Activated T-helper 2 cell treated with anti-CD3 and anti-CD28 coated beads, Interferon-gamma antibody, Interleukin-2, Interleukin-4, amounts not matched to agents 10 μg/mL and 5 μg/mL and 100 μg/mL, durations not matched to agents 14 hours and 24 hours and 36 hours (primary cell): ENCODE measurements at regions not wholly inside any gene's neighbourhood (a gene's known extent, or its start where the extent isn't known, plus 50 kb on each side); places are given as distances from the start of the nearest gene placed in this dataset.

Experiments
- DNase-seq: peaks from one replicate; pipeline ENCODE4 v3.0.0; 2021; ENCODE audit warnings: low spot score
- H3K27ac Mint-ChIP-seq: one replicate; pipeline ENCODE4 v1.8.0; 2021; ENCODE audit warnings: mixed read lengths
- H3K27me3 Mint-ChIP-seq: one replicate; pipeline ENCODE4 v1.8.0; 2021; ENCODE audit warnings: low read depth, mixed read lengths
- H3K36me3 Mint-ChIP-seq: one replicate; pipeline ENCODE4 v1.8.0; 2021; ENCODE audit warnings: low read depth, mixed read lengths
- H3K4me1 Mint-ChIP-seq: one replicate; pipeline ENCODE4 v1.8.0; 2021; ENCODE audit warnings: low read depth, mixed read lengths
- H3K4me3 Mint-ChIP-seq: one replicate; pipeline ENCODE4 v1.8.0; 2021; ENCODE audit warnings: low read depth, mild to moderate bottlenecking, moderate library complexity, mixed read lengths
- H3K9me3 Mint-ChIP-seq: one replicate; pipeline ENCODE4 v1.8.0; 2021; ENCODE audit warnings: mixed read lengths
- intact Hi-C: fragments of 100-400 bp; cut with micrococcal nuclease; formaldehyde crosslinking; loops from one replicate; pipeline ENCODE4 v1.15.1; 2023

DNA sequence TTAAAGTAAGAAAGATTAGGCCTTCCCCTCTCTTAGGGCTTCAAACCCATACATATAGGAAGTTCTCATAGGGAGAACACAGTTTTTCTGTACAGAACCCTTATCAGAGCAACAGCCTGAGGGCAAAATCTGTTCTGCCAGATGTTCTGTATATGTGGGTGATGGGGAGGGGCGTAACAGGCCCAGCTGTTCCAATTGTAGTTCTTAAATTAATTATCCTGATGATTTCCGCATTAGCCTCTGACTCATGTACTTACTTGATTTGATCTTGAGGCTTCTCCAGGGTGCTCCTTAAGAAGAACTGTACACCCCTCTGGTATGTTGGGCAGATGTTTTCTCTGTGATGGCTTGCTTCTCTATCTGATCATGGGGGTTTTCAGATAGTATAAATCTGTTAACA, 123.1 kb upstream of the C11orf87 start:
- no peaks in the 10 kb centered on the region for H3K9me3 Mint-ChIP-seq
- no peaks in the 10 kb centered on the region for H3K4me1 Mint-ChIP-seq
- DNase-seq: no peak
- no peaks in the 10 kb centered on the region for H3K27me3 Mint-ChIP-seq
- no peaks in the 10 kb centered on the region for H3K36me3 Mint-ChIP-seq
- H3K27ac Mint-ChIP-seq: no peak overlapping the region
- intact Hi-C loops: no loop called here
- H3K4me3 Mint-ChIP-seq: no peak overlapping the region

DNA sequence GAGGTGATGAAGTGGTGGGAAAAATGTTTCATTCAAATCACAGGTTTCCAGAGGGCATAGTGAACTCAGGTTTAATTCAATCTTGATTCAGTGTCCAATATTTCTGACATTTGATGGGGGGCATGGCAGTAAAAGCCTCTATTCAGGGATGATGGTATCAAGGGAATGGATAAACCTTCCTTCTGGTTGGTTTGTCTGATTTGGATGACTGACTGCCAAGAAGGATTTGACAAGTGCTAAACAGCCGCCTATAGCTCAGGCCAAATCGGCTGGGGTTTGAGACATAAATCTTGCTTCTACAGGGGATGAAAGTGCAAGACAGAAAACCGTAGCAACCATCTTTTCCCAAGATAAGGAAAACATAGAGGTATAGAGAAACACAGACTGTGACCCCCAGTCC, 121.8 kb upstream of the C11orf87 start:
- Mint-ChIP-seq H3K27me3 (no peaks in the 10 kb centered on the region), H3K9me3 (no peaks in the 10 kb centered on the region), H3K36me3 (no peaks in the 10 kb centered on the region), H3K27ac (no peak overlapping the region), H3K4me1 (no peaks in the 10 kb centered on the region), H3K4me3 (no peak overlapping the region)
- intact Hi-C loops: no loop called here
- no peak for DNase-seq

DNA sequence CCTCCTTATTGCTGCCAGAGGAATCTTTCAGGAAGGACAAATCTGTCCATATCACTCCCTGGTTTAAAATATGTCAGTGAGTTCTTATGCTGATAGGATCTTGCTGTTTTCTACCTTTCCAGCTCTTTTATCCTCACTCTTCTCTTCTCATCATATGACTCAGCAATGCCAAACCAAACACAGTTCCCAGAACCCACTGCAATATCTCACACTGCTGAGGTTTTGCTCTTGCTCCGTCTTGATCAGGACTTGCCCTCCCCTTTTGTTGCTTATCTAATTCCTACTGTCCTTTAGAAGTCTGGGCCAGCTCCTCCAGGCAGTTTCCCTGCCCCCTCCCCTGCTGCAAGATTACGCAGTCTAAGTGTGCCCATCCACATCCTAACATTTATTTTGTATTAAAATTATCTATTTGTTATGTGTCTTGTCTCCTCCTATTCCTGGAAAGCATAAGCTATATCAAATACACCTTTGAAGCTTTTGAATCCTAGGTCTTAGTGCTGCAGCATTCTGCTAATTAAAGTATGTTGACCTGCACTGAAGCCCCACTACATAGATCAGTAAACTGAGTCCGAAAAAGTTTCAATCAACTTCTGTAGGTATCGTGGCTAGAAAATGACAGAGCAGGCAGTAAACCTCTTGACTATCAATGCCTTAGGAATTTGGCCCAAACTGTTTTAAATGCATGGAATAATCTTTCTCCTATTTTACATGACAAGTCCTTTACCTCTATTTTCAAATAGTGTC, 119.2 kb upstream of the C11orf87 start:
- no peak overlapping the region for H3K4me3 Mint-ChIP-seq
- H3K9me3 Mint-ChIP-seq: no peaks in the 10 kb centered on the region
- H3K27me3 Mint-ChIP-seq: no peaks in the 10 kb centered on the region
- intact Hi-C loops: no loop called here
- H3K36me3 Mint-ChIP-seq: no peaks in the 10 kb centered on the region
- H3K27ac Mint-ChIP-seq: no peak overlapping the region
- H3K4me1 Mint-ChIP-seq: no peaks in the 10 kb centered on the region
- DNase-seq: no peak

DNA sequence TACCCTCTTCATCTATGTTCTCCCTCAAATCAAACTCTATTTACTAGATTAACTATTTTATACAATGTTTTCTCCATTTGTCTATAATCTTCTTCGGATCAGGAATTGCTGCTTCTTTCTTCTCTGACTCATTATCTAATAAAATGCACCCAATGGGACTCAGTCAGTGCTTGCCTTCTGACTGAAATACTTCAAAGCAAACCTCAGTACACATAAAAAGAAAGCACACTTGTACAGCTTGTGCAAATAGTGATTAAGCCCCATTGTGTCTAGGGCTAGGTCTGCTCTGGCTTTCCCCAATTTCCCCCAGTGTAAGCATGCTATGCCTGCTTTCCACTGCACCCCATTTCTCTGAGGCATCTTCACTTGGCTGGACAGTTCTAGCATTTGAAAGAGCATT, 118.6 kb upstream of the C11orf87 start:
- no peaks in the 10 kb centered on the region for H3K27me3 Mint-ChIP-seq
- DNase-seq: no peak
- H3K36me3 Mint-ChIP-seq: no peaks in the 10 kb centered on the region
- no peak overlapping the region for H3K27ac Mint-ChIP-seq
- no peak overlapping the region for H3K4me3 Mint-ChIP-seq
- intact Hi-C loops: no loop called here
- H3K9me3 Mint-ChIP-seq: no peaks in the 10 kb centered on the region
- H3K4me1 Mint-ChIP-seq: no peaks in the 10 kb centered on the region

DNA sequence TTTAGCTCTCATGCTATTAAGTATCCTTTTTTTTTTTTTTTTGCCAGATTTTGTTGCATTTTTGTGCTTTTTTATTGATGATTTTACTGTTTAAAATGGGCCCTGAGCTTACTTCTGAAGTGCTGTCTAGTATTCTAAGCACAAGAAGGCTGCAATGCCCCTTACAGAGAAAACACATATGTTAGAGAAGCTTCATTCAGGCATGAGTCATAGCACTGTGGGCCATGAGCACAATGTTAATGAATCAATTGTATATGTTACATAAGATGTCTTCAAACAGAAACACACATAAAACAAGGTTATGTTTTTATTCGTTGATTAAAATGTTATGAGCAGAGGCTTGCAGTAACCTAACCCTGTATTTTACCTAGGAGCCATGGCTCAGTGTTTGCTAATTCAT, 117.8 kb upstream of the C11orf87 start:
- Mint-ChIP-seq H3K4me1 (no peaks in the 10 kb centered on the region), H3K4me3 (no peak overlapping the region), H3K9me3 (no peaks in the 10 kb centered on the region), H3K27ac (no peak overlapping the region), H3K27me3 (no peaks in the 10 kb centered on the region), H3K36me3 (no peaks in the 10 kb centered on the region)
- intact Hi-C loops: no loop called here
- DNase-seq: no peak

DNA sequence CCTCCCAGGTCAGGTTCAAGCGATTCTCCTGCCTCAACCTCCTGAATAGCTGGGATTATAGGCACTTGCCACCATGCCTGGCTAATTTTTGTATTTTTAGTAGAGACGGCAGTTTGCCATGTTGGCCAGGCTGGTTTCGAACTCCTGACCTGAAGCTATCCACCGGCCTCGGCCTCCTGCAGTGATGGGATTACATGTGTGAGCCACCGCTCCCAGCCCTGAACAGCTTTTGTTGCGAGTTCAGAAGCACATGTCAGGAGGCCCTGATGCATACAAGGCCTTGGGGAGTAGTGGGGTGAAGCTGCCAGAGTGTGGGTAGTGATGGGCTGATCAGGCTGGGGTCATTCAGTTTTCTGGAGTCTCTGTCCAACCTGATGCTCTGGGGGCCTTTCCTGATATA, 117.0 kb upstream of the C11orf87 start:
- Mint-ChIP-seq H3K4me1 (no peaks in the 10 kb centered on the region), H3K9me3 (no peaks in the 10 kb centered on the region), H3K4me3 (no peak overlapping the region), H3K27ac (no peak overlapping the region), H3K27me3 (no peaks in the 10 kb centered on the region), H3K36me3 (no peaks in the 10 kb centered on the region)
- no peak for DNase-seq
- intact Hi-C loops: loop anchor here (5.0 kb wide), 1 partner anchor 278 kb away; no protein-coding TSS in a partner anchor

DNA sequence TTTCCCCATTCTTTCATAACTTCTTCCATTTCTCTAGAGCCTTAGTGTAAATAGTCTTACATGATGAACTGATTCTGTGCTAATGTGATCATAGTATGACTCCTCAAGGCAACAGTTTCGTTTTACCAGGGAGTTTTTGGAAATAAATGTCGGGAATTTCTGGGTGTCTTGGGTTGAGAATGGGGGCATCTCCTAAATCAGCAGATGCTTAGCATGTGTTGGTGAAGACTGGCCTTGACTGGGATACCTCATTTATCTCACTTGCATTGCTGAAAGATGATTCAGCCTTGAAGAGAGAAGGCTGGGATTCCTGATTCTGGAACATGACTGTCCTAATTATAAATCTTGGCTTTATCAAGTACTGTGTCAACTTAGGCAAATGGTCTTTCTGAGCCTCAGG, 115.7 kb upstream of the C11orf87 start:
- Mint-ChIP-seq H3K36me3 (no peaks in the 10 kb centered on the region), H3K4me1 (no peaks in the 10 kb centered on the region), H3K27me3 (no peaks in the 10 kb centered on the region), H3K4me3 (no peak overlapping the region), H3K27ac (no peak overlapping the region), H3K9me3 (no peaks in the 10 kb centered on the region)
- DNase-seq: no peak
- intact Hi-C loops: loop anchor here (5.0 kb wide), 1 partner anchor 279 kb away; no protein-coding TSS in a partner anchor

DNA sequence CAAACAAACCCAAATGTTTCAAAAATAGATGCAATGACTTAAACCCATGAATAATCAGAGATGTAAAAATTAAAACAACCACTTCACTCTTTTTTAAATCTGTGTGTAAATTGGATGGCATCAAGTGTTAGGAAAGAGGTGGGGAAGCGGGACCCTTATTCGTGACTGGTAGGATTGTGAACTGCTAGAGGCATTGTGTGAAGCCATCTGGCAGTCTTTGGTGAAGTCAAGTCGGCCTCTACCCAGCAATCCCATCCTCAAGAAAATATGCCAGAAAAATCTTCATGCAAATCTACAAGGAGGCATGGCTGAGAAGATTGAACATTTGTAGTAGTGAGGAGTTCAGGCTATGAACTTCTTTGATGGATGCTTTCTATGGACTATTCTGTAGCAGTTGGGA, 114.6 kb upstream of the C11orf87 start:
- Mint-ChIP-seq H3K4me3 (no peak overlapping the region), H3K27ac (no peak overlapping the region), H3K4me1 (no peaks in the 10 kb centered on the region), H3K27me3 (no peaks in the 10 kb centered on the region), H3K36me3 (no peaks in the 10 kb centered on the region), H3K9me3 (no peaks in the 10 kb centered on the region)
- intact Hi-C loops: loop anchor here (5.0 kb wide), 1 partner anchor 280 kb away; no protein-coding TSS in a partner anchor
- no peak for DNase-seq

DNA sequence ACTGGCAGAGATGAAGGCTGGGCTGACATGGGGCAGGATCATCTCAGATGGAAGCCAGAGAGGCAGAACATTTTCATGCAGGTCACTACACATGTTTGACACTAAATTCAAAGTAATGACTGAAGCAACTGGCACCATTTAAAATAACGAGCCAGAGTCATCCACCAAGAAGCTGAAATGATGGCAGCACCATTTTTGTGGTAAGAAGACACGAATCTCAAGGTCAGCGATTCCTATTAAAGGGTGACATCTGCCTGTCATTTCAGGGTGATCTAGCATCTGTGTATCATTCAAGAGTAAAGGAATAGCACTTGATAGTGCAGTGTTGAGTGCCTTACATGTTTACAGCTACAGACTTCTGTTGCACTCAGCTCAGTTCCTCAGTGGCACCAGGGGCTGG, 113.4 kb upstream of the C11orf87 start:
- intact Hi-C loops: loop anchor here (5.0 kb wide), 1 partner anchor 281 kb away; no protein-coding TSS in a partner anchor
- Mint-ChIP-seq H3K9me3 (no peaks in the 10 kb centered on the region), H3K4me3 (no peak overlapping the region), H3K36me3 (no peaks in the 10 kb centered on the region), H3K27ac (no peak overlapping the region), H3K4me1 (no peaks in the 10 kb centered on the region), H3K27me3 (no peaks in the 10 kb centered on the region)
- no peak for DNase-seq

DNA sequence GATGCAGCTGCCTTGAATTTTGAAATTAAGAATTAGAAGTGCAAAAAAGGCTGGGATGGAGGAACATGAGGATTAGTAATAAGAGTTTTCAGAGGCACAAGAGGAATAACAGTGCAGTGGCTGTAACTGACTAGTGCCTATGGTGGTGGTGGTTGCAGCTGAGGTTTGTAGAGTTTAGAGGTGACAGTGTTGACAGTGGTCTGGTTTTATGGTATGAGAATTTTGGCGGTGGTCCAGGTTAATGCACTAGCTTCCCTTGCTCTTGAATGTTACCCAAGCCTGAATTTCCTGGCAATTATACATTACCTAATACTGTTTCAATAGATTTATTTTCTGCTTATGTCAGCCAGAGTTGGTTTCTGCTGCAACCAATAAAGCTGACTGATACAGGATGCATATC, 112.8 kb upstream of the C11orf87 start:
- H3K9me3 Mint-ChIP-seq: no peaks in the 10 kb centered on the region
- H3K36me3 Mint-ChIP-seq: no peaks in the 10 kb centered on the region
- no peaks in the 10 kb centered on the region for H3K4me1 Mint-ChIP-seq
- intact Hi-C loops: loop anchor here (5.0 kb wide), 1 partner anchor 282 kb away; no protein-coding TSS in a partner anchor
- H3K27ac Mint-ChIP-seq: no peak overlapping the region
- H3K4me3 Mint-ChIP-seq: no peak overlapping the region
- H3K27me3 Mint-ChIP-seq: no peaks in the 10 kb centered on the region
- no peak for DNase-seq

DNA sequence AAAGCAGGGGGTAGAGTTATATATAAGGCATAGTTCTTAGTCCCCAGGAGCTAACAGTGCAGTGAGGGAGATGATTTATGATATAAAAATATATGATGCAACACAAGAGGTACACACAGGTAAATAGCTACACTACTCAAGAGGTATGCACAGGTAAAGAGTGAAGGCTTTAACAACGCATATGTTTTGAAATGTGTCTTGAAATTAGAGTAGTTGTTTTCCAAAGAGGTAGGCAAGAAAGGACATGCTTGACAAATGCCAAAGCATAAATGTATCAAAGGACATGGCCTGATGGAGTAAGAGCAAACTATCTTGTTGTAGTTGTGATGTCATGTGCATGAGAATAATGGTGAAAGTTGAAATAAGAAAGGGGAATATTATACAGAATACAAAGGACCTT, 104.3 kb upstream of the C11orf87 start:
- Mint-ChIP-seq H3K36me3 (no peaks in the 10 kb centered on the region), H3K9me3 (peaks cover 4% of the 10 kb centered on the region), H3K27me3 (no peaks in the 10 kb centered on the region), H3K4me1 (no peaks in the 10 kb centered on the region), H3K4me3 (no peak overlapping the region), H3K27ac (no peak overlapping the region)
- intact Hi-C loops: no loop called here
- DNase-seq: no peak

DNA sequence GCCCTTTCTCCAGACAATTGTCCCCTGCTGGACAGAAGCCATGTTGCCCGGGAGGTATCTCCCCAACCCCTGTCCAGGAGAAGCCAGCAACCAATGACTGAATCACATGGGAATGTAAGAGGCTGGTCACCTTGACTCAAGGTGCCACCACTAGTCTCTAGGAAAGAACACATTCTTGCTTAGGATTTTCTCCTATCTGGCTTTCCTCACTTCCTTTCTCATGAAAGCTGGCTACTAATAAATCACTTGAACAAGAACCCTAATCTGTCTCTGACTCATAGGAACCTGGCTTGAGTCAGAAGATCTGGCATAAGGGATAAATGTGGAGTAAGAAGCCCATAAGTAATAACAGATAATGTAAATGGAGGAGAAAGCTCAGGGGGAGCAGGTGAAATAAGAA, 101.4 kb upstream of the C11orf87 start:
- H3K4me3 Mint-ChIP-seq: no peak overlapping the region
- no peak overlapping the region for H3K27ac Mint-ChIP-seq

DNA sequence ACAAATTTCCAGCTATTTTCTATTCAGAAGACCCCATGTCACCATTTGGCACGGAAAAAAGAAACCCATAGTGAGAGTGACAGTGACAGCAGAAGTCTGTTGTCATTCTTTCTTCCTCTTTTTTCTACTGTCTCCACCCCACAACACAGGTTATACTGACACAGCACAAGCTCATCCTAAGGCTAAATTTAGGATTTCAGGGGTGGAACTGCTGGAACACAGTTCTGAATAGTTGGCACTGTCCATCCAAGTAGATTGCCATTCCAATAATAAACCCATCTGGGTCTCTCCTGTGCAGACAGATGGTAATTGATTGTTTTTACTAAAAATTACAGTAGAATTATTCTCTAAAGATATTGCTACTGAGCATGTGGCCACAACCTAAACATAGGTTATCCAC, 95.2 kb upstream of the C11orf87 start:
- no peak overlapping the region for H3K27ac Mint-ChIP-seq
- no peak for DNase-seq
- no peak overlapping the region for H3K4me3 Mint-ChIP-seq
- no peaks in the 10 kb centered on the region for H3K4me1 Mint-ChIP-seq
- H3K9me3 Mint-ChIP-seq: no peaks in the 10 kb centered on the region
- H3K36me3 Mint-ChIP-seq: no peaks in the 10 kb centered on the region
- intact Hi-C loops: no loop called here
- H3K27me3 Mint-ChIP-seq: no peaks in the 10 kb centered on the region

More for the DNA sequence above, 101.4 kb upstream of the C11orf87 start:
- Mint-ChIP-seq H3K9me3 (peaks cover 4% of the 10 kb centered on the region), H3K27me3 (no peaks in the 10 kb centered on the region), H3K36me3 (no peaks in the 10 kb centered on the region), H3K4me1 (no peaks in the 10 kb centered on the region)
- intact Hi-C loops: no loop called here
- no peak for DNase-seq

DNA sequence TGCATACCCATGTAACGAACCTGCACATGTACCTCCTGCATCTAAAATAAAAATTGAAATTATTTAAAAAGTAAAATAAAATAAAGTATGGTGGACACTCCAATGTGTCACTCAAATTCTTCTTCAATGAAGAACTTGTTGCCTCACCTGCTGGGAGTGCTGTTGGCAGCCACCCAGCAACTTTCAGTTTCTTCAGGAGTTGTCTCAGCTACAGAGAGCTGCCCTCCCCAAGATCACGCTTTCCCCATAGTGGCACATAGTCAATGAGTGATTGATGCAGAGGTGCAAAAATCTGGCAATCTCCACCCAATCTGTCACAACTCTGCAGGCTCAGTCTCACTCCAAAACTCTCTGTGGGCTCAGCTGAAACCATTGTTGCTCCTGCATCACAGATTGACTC, 92.3 kb upstream of the C11orf87 start:
- intact Hi-C loops: no loop called here
- Mint-ChIP-seq H3K4me1 (no peaks in the 10 kb centered on the region), H3K27ac (no peak overlapping the region), H3K36me3 (no peaks in the 10 kb centered on the region), H3K4me3 (no peak overlapping the region), H3K9me3 (no peaks in the 10 kb centered on the region), H3K27me3 (no peaks in the 10 kb centered on the region)
- DNase-seq: no peak
